GM23338 (cell line): ENCODE measurements at regions not wholly inside any gene's neighbourhood (a gene's known extent, or its start where the extent isn't known, plus 50 kb on each side); places are given as distances from the start of the nearest gene placed in this dataset.

Experiments
- CREB1 ChIP-seq: fragments of 250-450 bp; sonication (Bioruptor Pico); IDR thresholded peaks from 2 replicates; pipeline ENCODE4 v1.5.0; 2020; ENCODE audit warnings: low read depth, mild to moderate bottlenecking, moderate library complexity
- CTCF ChIP-seq, 2 experiments: fragments of 200-600 bp in 1 of 2; sonication (generic) in 1 of 2; conservative IDR thresholded peaks; 2 replicates each; pipeline versions ENCODE4 v1.5.1 to v1.6.1; 2016 to 2017; ENCODE audit warnings: antibody characterized with exemption in 2 of 2, low read depth in 2 of 2, mild to moderate bottlenecking in 2 of 2, moderate library complexity in 1 of 2
- EZH2 ChIP-seq: fragments of 200-600 bp; sonication (generic); IDR thresholded peaks from one replicate; pipeline ENCODE4 v1.8.0; 2017; ENCODE audit warnings: antibody characterized with exemption, mild to moderate bottlenecking, low read depth; ENCODE audit not compliant: unreplicated experiment
- EZH2phosphoT487 ChIP-seq: fragments of 200-600 bp; sonication (generic); IDR thresholded peaks from one replicate; pipeline ENCODE4 v1.8.1; 2018; ENCODE audit warnings: antibody characterized with exemption; ENCODE audit not compliant: unreplicated experiment
- JUNB ChIP-seq: IDR thresholded peaks from one replicate; pipeline ENCODE4 v1.6.1; 2016; ENCODE audit warnings: antibody characterized with exemption; ENCODE audit not compliant: unreplicated experiment
- ZNF331 ChIP-seq: fragments of 250-450 bp; sonication (Bioruptor Pico); IDR thresholded peaks from 2 replicates; pipeline ENCODE4 v1.5.0; 2020; ENCODE audit warnings: low read depth, mild to moderate bottlenecking, moderate library complexity
- TF ChIP-seq, protein P1 (sequence below): IDR thresholded peaks from 2 replicates; pipeline ENCODE4 v1.6.1; 2016; ENCODE audit warnings: antibody characterized with exemption
- TF ChIP-seq, protein P2 (sequence below): IDR thresholded peaks from one replicate; pipeline ENCODE4 v1.6.1; 2018; ENCODE audit warnings: antibody characterized with exemption; ENCODE audit not compliant: unreplicated experiment

GRCh38 chr16:63008688-63009087, 972.5 kb upstream of the CDH8 start:
- TF ChIP-seq CTCF (conservative IDR thresholded peaks at IDR 0.05; ENCODE audit: low read depth in 2 of 2) (no peak), EZH2 (no peak), ZNF331 (CRISPR knock-in tag) (no peak), EZH2phosphoT487 (no peak), JUNB (no peak), CREB1 (CRISPR knock-in tag) (no peak)
- TF ChIP-seq, protein P1, sequence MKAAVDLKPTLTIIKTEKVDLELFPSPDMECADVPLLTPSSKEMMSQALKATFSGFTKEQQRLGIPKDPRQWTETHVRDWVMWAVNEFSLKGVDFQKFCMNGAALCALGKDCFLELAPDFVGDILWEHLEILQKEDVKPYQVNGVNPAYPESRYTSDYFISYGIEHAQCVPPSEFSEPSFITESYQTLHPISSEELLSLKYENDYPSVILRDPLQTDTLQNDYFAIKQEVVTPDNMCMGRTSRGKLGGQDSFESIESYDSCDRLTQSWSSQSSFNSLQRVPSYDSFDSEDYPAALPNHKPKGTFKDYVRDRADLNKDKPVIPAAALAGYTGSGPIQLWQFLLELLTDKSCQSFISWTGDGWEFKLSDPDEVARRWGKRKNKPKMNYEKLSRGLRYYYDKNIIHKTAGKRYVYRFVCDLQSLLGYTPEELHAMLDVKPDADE, result no peak
- TF ChIP-seq, protein P2, sequence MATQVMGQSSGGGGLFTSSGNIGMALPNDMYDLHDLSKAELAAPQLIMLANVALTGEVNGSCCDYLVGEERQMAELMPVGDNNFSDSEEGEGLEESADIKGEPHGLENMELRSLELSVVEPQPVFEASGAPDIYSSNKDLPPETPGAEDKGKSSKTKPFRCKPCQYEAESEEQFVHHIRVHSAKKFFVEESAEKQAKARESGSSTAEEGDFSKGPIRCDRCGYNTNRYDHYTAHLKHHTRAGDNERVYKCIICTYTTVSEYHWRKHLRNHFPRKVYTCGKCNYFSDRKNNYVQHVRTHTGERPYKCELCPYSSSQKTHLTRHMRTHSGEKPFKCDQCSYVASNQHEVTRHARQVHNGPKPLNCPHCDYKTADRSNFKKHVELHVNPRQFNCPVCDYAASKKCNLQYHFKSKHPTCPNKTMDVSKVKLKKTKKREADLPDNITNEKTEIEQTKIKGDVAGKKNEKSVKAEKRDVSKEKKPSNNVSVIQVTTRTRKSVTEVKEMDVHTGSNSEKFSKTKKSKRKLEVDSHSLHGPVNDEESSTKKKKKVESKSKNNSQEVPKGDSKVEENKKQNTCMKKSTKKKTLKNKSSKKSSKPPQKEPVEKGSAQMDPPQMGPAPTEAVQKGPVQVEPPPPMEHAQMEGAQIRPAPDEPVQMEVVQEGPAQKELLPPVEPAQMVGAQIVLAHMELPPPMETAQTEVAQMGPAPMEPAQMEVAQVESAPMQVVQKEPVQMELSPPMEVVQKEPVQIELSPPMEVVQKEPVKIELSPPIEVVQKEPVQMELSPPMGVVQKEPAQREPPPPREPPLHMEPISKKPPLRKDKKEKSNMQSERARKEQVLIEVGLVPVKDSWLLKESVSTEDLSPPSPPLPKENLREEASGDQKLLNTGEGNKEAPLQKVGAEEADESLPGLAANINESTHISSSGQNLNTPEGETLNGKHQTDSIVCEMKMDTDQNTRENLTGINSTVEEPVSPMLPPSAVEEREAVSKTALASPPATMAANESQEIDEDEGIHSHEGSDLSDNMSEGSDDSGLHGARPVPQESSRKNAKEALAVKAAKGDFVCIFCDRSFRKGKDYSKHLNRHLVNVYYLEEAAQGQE, result no peak
